HG03521 (cell line): ENCODE measurements at regions not wholly inside any gene's neighbourhood (a gene's known extent, or its start where the extent isn't known, plus 50 kb on each side); places are given as distances from the start of the nearest gene placed in this dataset.

Experiments used
- ATAC-seq: cut with Tn5 transposase; IDR thresholded peaks from one replicate; pipeline ENCODE4 v1.9.1; 2021; ENCODE audit warnings: mild to moderate bottlenecking, moderate library complexity; ENCODE audit not compliant: unreplicated experiment

DNA sequence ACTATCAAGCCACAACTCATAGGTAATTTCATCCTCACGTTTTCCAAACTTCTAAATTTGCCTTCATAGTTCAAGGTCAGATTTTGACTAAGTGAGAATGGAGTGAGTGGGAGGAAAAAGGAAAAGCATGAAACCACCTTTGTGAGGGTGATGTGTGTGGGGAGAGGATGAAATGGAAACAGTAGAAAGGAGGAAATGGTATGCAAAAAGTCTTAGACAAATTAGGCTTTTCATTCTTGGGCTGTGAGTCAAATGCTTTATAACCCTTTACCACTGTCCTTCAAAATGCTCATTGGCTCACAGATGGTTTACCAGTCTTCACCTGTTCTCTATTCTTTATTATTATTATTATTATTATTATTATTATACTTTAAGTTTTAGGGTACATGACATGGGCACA lies 127.2 kb downstream of the RAP2A start:
- no peak for ATAC-seq

DNA sequence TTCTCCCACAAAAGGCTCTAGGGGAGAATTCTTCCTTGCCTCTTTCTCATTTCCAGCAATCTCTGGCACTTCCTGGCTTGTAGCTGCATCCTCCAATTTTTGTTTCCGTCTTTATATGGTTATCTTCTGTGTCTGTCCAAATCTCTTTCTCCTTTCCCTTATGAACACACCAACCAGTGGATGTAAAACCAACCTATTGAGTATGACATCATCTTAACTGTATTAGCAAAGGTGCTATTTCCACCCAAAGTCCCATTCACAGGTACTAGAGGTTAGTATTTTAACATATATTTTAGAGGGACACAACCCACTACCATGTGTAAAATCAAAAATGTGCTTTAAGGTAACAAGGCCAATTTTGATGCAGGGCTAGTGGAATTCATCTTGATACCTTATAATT lies 129.0 kb downstream of the RAP2A start:
- ATAC-seq, result no peak

DNA sequence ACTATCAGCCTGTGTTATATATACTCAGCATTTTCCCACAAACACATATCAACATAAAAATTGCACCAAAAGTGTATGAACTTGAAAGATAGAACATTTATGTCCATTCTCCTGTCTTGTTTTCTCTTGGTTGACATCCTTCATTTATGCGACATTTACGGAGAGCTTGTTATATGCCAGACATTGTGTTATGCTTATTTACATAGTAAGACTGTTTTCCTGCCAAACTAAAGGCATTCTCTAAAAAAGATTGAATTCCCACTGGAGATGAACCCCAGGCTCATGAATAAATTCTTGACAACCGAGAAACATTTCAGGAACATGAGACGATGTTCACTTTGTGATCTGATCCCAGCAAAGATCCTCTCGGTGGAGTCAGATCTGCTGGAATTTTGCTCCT lies 131.0 kb downstream of the RAP2A start:
- ATAC-seq, result no peak

DNA sequence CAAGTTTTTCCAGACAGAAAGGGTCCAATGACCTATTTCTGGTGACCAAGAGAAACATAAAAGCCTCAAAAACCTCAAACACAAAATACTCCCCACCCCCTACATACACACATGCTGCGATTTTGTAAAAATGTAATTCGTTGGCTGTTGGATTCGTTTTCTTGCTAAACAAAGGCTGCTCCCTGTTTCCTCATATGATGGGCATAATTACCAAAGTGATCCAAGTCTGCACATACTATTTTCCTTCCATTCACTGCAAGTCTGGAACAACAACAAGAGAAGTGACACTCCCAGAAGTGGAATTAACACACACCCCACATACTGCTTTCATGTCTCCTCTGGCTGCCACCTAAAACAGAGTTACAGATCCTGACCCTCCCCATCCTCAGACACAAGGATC lies 131.9 kb downstream of the RAP2A start:
- no peak for ATAC-seq

DNA sequence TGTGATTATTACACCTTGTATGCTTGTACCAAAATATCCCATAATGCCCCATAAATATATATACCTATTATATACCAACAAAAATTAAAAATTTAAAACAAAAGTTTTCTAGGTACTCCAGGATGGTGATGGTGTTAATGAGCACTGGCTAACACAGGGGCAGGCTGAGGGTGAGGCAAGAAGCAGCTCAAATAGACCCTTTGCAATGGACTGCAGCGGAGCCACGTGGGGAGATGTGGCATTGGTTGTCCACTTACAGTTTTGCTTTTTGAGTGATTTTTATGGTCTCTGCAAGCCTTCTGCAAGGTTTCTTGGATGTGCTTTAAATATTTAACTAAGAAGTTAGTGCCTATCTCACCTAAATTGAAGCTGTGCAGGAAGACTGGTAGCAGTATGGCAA lies 132.9 kb downstream of the RAP2A start:
- ATAC-seq, result no peak

DNA sequence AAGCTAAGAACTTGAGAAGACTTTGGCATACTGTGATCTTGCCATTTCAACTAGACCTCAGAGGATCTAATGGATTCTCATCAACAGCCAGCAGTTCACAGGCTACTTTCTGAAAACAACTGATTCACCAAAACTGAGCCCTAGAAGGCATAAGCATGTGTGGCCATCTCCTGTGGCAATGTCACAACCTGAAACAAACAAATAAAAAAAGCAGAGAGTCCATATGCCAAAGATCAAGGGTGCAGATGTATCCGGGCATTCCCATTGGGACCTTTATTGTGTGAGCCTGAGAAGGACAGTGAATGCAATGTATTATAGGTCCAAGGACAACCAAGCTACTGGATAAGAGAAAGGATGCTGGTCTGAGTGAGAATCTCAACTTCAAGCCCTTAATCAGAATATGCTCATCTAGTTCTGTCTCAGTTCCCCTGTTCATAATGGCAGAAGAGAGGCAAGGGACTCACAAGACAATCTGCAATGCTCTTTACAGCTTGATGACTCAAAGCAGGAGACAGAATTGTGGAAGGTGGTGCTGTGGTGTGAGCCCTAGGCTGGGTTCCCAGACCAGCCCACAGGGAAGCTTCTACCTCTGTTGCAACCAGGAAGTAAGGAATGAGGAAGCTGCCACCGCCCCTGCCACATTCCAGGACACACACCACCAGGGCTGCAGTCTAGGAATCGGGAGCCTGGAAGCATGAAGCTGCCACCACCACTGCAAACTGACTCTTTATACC lies 133.7 kb downstream of the RAP2A start:
- ATAC-seq, result peak; percentile 84

DNA sequence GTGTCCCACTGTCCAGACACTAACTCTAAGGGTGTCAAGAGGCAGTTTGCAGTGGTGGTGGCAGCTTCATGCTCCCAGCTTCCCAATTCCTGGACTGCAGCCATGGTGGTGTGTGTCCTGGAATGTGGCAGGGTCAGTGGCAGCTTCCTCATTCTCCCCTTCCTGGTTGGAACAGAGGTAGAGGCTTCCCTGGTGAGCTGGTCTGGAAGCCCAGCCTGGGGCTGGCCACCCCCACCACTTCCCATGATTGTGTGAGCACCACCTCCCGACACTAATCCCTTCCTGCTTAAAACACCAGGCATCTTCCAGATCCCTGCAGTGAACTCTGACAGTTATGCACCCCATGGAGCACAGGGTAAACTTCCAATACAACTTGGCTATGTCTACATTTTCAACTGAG lies 134.9 kb downstream of the RAP2A start:
- no peak for ATAC-seq

DNA sequence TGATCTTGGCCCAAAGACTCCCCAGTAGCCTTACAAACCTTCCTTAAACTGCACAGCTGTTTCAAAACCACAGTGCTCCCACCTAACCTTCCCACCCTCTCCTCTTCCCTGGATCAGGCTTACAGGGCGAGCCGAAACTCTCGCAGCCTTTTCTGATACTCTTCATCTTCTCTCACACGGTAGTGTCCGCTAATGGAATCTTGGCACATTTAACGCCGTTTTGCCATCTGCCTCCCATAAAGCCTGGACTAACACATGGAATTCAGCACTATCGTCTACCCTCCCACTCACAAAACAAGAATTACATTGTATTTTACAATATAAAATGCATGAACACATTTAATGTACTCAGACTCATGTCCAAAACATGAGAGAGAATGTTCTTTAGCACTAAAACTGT lies 135.9 kb downstream of the RAP2A start:
- ATAC-seq, result no peak

DNA sequence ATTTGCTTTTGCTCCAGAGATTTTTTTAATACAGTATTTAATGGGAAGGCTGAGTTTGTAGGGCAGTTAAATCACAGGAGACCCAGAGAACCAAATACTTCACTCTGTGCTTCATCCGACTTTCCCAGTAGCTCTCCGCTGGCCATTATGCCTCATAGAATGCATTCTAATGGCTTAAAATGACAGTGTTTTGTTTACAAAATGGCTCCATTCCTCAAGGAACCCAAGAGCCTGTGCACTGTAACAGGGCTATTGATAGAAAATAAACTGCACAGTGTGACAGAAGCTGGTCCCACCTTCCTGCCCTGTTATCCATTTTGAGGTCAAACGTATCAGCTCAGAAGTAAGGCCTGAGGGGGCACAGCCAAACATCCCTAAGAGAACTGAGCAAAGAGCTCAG lies 136.5 kb downstream of the RAP2A start:
- ATAC-seq, result no peak

DNA sequence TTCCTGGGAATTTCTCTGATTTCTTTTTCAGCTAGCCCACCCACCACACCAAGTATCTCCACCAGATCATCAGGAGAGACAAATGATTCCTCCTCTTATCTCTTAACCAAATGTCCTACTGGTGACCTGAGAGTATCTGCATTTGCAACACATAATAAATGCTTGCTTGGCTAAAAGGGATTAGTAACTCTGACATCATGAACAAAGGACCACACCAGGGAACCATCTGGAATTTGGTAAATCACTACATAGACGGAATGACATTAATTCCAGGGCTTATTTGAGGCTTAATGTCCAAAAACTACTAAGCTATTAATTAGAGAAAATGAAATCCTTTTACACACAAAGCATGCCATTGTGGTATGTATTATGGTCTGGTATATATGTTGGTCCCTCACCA lies 139.0 kb downstream of the RAP2A start:
- ATAC-seq, result no peak

DNA sequence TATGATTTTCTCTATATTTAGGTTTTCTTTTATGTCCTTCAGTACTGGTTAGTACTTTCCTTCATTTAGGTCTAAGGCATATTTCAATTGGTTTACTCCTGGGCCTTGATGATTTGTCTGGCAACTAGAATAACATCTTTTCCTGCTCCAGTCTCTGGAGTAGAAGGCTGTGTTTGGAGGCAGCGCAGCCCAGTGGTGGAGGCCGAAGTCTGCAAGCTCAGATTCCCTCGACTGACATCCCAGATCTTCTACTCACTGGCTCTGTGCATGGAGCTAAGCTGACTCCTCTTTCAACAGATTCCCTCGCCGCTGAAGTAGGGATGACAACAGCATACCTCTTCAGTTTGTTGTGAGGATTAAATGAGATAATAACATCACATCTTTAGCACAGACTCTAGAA lies 141.0 kb downstream of the RAP2A start:
- ATAC-seq, result no peak

DNA sequence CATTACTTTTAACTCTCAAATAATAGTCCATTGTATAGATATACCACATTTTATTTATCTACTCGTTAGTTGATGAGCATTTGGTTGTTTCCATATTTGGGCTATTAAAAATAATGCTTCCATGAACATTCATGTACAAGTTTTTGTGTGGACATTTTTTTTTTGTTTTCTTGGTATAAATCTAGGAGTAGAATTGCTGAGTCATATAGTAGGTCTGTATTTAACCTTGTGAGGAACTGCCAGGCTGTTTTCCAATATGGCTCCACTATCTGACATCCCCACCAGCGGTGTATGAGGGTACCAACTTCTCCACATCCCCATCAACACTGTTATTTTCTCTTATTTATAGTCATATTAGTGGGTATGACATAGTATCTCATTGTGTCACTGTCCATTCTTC lies 143.1 kb downstream of the RAP2A start:
- no peak for ATAC-seq

DNA sequence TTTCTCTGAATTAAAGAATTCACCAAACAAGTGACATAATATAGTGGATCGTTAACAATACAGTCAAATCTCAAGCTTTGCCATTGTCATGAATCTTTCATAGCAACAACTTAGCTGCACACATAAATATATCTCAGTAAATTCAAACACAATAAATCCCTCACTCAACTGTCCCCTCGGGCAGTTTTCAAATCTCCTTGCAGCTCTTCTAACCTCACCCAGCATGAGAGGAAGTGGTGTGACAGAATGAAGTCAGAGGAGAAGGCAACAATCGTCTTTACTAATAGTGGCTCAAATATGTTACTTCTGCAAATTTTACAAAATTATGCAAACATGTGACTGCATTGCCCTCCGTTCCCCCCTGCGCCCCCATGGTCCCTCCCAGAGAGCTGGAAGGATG lies 148.2 kb downstream of the RAP2A start:
- ATAC-seq, result no peak

DNA sequence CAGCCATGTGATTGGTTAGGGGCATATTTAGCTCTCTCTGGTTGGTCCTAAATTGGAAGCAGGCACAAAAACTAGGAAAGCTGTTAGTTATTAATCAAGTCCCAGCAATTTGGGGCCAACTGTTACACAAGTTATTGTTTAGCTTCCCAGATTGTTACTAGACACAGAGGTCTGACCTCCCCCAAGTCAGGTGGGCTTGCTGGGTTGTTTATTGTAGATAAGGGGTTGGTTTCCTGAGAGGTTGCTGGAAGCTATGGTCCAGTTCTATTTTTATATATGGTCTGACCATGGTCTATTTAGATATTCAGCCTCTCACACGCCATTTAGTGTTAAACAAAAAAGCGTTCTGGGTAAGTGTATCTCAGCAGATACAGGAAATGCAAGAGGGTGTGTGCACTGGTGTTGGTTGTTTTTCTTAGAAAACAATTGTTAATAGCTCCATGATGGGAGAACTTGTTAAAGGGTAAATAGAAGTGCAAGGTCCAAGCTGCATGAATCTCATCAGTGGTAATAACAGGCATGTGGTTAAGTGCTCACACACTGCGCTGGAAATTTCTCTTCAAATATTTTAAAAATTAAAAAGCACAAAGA lies 150.0 kb downstream of the RAP2A start:
- no peak for ATAC-seq

DNA sequence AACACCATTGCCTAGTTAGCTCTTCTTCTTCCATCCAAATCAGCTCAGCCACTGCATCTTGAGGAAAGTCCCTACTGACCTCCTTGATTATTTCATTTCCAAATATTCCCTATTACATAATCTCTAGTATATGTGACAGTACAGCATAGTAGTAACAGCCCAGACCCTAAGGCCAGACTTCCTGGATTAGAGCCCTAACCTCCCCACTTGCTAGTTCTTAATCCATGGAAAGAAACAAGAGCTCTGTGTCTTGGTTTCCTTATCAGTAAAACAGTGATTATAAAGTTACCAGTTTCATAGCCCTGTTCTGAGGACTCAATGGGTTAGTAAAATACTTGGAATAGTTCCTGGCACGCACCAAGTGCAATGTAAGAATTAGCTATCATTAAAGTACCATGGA lies 153.0 kb downstream of the RAP2A start:
- no peak for ATAC-seq

DNA sequence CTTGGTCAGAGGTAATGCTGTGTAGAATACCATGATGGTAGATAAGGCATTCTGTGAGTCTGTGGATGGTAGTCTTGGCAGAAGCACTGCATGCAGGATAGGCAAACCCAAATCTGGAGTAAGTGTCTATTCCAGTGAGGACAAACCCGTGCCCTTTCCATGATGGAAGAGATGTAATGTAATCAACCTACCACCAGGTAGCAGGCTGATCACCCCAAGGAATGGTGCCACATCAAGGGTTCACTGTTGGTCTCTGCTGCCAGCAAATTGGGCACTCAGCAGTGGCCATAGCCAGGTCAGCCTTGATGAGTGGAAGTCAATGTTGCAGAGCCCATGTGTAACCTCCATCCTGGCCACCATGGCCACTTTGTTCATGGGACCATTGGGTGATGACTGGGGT lies 155.0 kb downstream of the RAP2A start:
- no peak for ATAC-seq

DNA sequence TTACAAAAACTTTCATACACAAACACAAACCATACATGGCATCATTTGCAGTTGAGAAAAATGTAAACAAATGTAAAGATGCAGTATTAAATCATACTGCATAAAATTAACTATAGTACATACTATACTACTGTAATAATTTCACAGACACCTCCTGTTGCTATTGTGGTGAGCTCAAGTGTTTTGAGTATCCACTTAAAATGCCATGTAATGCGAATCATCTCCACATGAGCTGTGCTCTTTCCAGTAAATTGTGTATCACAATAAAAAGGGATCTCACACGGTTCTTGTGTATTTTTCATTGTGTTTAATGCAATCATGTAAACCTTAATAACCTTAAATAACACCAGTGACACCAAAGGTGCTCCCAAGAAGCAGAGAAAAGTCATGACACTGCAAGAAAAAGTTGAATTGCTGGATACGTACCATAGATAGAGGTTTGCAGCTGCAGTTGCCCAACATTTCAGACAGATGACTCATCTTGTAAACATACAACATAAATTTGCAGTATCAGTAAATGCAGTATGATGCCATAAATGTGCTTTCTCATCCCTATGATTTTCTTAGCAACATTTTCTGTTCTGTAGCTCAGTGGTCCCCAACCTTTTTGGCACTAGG lies 166.6 kb downstream of the RAP2A start:
- ATAC-seq, result no peak

DNA sequence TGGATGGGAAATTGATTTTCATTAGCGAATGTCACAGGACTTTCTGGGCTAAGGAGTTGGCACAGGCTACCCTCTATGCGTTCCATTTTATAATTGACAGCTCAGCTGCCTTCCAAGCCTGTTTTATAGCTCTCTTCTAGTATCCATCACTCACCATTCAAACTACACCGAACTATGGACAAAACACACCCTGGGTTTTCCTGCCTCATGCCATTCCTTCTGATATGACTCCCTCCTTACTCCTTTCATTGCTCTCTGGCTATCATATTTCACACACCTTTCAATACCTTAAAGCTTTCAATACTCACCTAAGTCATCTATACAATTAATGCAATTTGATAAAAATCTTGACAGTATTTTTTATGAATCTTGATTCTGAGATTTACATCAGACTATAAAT lies 181.3 kb downstream of the RAP2A start:
- no peak for ATAC-seq

DNA sequence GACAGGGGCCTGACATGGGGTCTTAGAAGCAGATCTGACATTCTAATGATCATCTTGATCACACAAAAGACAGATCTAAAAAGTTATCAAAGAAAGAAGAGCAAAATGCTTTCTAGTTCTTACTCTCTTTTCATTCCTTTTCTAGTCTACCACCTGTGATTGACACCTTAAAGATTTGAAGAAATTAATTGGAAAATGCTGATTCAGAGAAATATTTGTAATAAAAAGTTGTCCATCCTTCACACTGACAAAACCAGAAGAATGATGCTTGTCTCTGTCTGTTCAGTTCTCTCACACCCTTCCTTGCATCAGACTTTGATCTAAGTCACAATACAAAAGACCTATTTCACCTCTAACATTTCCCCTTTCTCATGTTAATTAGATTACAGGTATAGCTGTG lies 182.4 kb downstream of the RAP2A start:
- no peak for ATAC-seq

DNA sequence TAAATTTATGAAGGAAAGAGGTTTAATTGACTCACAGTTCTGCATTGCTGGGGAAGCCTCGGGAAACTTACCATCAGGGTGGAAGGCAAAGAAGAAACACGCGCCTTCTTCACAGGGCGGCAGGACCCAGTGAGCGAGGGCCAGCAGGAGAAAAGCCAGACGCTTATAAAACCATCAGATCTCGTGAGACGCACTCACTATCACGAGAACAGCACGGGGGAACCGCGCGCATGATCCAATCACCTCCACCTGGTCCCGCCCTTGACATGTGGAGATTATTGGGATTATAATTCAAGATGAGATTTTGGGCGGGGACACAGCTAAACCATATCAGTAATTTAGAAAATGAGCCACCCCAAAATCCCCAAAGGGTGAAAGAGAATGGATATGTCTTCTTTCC lies 187.1 kb downstream of the RAP2A start:
- ATAC-seq, result no peak

DNA sequence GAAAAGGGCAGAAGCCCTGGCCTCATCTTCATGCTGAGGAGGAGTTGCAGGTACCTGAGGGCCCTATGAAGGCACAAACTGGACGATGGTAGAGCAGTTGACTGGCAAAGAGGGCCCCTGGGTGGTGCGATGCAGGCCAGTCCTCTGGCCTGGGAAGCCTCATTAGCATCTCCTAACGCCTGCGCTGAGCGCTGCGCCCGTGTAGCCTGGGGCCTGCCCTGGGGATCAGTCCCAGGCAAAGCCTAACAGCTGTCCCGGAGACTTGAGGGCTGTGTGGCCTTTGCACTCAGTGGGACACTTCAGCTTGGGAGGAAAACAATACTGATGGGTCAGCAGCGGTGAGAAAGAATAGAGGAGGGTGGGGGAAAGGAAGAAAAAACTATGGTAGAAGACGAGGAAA lies 187.7 kb downstream of the RAP2A start:
- no peak for ATAC-seq

DNA sequence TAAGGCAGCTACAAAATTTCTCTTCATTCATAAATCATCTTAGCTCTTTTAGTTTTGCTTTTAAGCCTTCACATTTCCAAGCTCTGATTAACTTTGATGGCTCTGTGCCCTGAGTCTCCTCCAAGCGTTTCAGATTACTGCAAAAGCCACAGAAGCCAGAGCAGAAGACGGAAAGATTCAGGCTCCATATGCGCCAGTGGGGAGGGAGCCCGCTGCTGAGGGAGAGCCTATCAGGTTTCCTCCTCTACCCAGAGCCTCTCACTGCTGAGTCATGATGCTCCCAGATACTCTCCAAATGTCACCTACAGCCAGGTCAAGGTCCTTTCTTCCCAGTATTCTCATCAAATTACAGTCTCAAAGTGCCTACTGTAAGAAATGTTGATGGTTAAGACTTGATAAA lies 193.6 kb downstream of the RAP2A start:
- ATAC-seq, result no peak
